ENCODE measurements at regions not wholly inside any gene's neighbourhood (a gene's known extent, or its start where the extent isn't known, plus 50 kb on each side); places are given as distances from the start of the nearest gene placed in this dataset.

DNA sequence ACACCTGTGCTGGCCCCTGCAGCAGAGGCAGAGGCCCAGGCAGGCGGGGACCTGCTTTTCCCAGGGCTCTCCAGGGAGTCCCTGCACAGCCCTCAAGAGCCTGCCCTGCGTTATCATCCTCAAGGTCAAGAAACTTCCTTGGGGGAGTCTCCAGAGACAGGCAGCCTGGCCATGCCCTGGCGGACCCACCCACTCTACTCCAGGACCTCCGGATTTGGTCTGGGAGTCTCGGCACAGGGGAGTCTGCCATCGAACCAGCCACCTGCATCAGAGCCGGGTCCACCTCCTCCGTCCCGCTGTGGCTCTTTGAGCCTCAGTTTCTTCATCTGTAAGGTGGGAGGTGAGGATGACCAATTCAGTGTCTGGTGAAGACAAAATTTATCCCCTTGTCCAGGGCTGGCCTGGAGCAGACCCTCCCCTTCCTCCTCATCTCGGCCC, 75.3 kb upstream of the TNRC6C start:
- TF ChIP-seq, protein P1, sequence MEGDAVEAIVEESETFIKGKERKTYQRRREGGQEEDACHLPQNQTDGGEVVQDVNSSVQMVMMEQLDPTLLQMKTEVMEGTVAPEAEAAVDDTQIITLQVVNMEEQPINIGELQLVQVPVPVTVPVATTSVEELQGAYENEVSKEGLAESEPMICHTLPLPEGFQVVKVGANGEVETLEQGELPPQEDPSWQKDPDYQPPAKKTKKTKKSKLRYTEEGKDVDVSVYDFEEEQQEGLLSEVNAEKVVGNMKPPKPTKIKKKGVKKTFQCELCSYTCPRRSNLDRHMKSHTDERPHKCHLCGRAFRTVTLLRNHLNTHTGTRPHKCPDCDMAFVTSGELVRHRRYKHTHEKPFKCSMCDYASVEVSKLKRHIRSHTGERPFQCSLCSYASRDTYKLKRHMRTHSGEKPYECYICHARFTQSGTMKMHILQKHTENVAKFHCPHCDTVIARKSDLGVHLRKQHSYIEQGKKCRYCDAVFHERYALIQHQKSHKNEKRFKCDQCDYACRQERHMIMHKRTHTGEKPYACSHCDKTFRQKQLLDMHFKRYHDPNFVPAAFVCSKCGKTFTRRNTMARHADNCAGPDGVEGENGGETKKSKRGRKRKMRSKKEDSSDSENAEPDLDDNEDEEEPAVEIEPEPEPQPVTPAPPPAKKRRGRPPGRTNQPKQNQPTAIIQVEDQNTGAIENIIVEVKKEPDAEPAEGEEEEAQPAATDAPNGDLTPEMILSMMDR (IDR thresholded peaks at IDR 0.05): no peak
- TF ChIP-seq POLR2AphosphoS5 (IDR thresholded peaks at IDR 0.05): no peak

Measured in breast epithelium (tissue), 3 donors.